Lung (tissue), 11 donors: ENCODE measurements at regions not wholly inside any gene's neighbourhood (a gene's known extent, or its start where the extent isn't known, plus 50 kb on each side); places are given as distances from the start of the nearest gene placed in this dataset.

Experiments used
- ATAC-seq: fragments of 200-7000 bp; cut with Tn5 transposase; one replicate; pipeline ENCODE4 v1.9.1; 2020; ENCODE audit warnings: moderate number of reproducible peaks; ENCODE audit not compliant: insufficient read depth, low FRiP score
- DNase-seq, 3 donors: peaks; one replicate each; pipeline ENCODE4 v3.0.0-alpha.2; 2013 to 2017
- H3K27ac ChIP-seq, 2 donors: one replicate each; pipeline ENCODE4 v1.5.1; 2013; ENCODE audit warnings: mild to moderate bottlenecking in 2 of 2, moderate library complexity in 2 of 2, control low read depth in 1 of 2, inconsistent platforms in 1 of 2, low read depth in 1 of 2, low read length in 1 of 2
- H3K27me3 ChIP-seq, 3 donors: one replicate each; pipeline ENCODE4 v1.5.1; 2013; ENCODE audit warnings: low read length in 2 of 3; ENCODE audit not compliant: control insufficient read depth in 3 of 3, insufficient read depth in 3 of 3
- H3K36me3 ChIP-seq, 4 donors: one replicate each; pipeline ENCODE4 v1.5.1; 2013; ENCODE audit warnings: low read length in 4 of 4, mild to moderate bottlenecking in 1 of 4, moderate library complexity in 1 of 4; ENCODE audit not compliant: control insufficient read depth in 4 of 4, insufficient read depth in 4 of 4
- H3K4me1 ChIP-seq, 5 donors: one replicate each; pipeline ENCODE4 v1.5.1; 2013; ENCODE audit warnings: low read length in 5 of 5, mild to moderate bottlenecking in 2 of 5, moderate library complexity in 1 of 5; ENCODE audit not compliant: control insufficient read depth in 5 of 5, insufficient read depth in 5 of 5
- H3K4me3 ChIP-seq: one replicate; pipeline ENCODE4 v1.5.1; 2013; ENCODE audit warnings: mild to moderate bottlenecking, control low read depth, moderate library complexity
- H3K9ac ChIP-seq, 2 donors: one replicate each; pipeline ENCODE4 v1.5.1; 2013; ENCODE audit warnings: low read length in 2 of 2, control low read depth in 1 of 2; ENCODE audit not compliant: insufficient read depth in 1 of 2
- H3K9me3 ChIP-seq, 4 donors: one replicate each; pipeline ENCODE4 v1.5.1; 2013; ENCODE audit warnings: low read length in 3 of 4, mild to moderate bottlenecking in 1 of 4, moderate library complexity in 1 of 4; ENCODE audit not compliant: control insufficient read depth in 4 of 4, insufficient read depth in 3 of 4
- CTCF ChIP-seq: IDR thresholded peaks from 2 replicates; pipeline ENCODE4 v1.5.1; 2012; ENCODE audit warnings: mild to moderate bottlenecking; ENCODE audit errors: control extremely low read depth, extremely low read depth
- WGBS, 2 donors: extraction: QIAGEN DNeasy Blood & Tissue Kit; methylation state at CpG; one replicate each; pipeline ENCODE4 v1.1.7; 2013; 5-methylcytosine and 5-hydroxymethylcytosine counted together
- donor health status: control.
- donor health status: control.
- donor health status: Bipolar disorder and iron deficiency.
- donor health status: healthy.
- donor health status: DM: yes; HTN: yes; CAD: no.

GRCh38 chr12:130286041-130286440 lies 51.6 kb upstream of the PIWIL1 start:
- Histone ChIP-seq H3K9me3 (peaks cover 0 to 13% (median under 1%) of the 10 kb centered on the region in 4 donors), H3K27ac (no peak overlapping the region), H3K9ac (no peak overlapping the region), H3K4me3 (no peak overlapping the region), H3K36me3 (no peaks in the 10 kb centered on the region), H3K27me3 (peaks cover 0 to 8% (median 7%) of the 10 kb centered on the region in 3 donors), H3K4me1 (peaks cover 0 to 1% (median 0%) of the 10 kb centered on the region in 5 donors)
- no peak for DNase-seq
- no peak for ATAC-seq
- no peak for TF ChIP-seq CTCF
- WGBS, 2 donors: 52 to 54% methylated on average over 8 of the region's 8 CpGs

GRCh38 chr12:130286741-130287440 lies 50.8 kb upstream of the PIWIL1 start:
- Histone ChIP-seq H3K27ac (no peak overlapping the region), H3K9ac (no peak overlapping the region), H3K4me3 (no peak overlapping the region), H3K9me3 (peaks cover 0 to 14% (median under 1%) of the 10 kb centered on the region in 4 donors), H3K27me3 (peaks cover 0 to 8% (median 7%) of the 10 kb centered on the region in 3 donors), H3K4me1 (peaks cover 0 to 1% (median 0%) of the 10 kb centered on the region in 5 donors), H3K36me3 (no peaks in the 10 kb centered on the region)
- TF ChIP-seq CTCF: no peak
- no peak for DNase-seq
- 66 to 71% methylated on average over 14 of the region's 14 CpGs for WGBS, 2 donors
- no peak for ATAC-seq
